HL-60 (cell line): ENCODE measurements at regions not wholly inside any gene's neighbourhood (a gene's known extent, or its start where the extent isn't known, plus 50 kb on each side); places are given as distances from the start of the nearest gene placed in this dataset.

ENCODE experiments used
- CTCF ChIP-seq: IDR thresholded peaks from one replicate; pipeline ENCODE4 v1.5.1; 2011; ENCODE audit warnings: low read length, control low read depth, inconsistent platforms; ENCODE audit not compliant: insufficient read depth
- GABPA ChIP-seq: IDR thresholded peaks from 2 replicates; pipeline ENCODE4 v1.6.1; 2012; ENCODE audit warnings: low read depth
- POLR2AphosphoS5 ChIP-seq: IDR thresholded peaks from 2 replicates; pipeline ENCODE4 v1.6.1; 2012; ENCODE audit warnings: low read depth
- REST ChIP-seq: IDR thresholded peaks from 2 replicates; pipeline ENCODE4 v1.6.1; 2012; ENCODE audit warnings: low read depth; ENCODE audit not compliant: insufficient replicate concordance

- TF ChIP-seq CTCF, result no peak
- TF ChIP-seq REST, result no peak
- TF ChIP-seq POLR2AphosphoS5, result no peak
- no peak for TF ChIP-seq GABPA
Measured at GRCh38 chrX:38857736-38858523, 56.7 kb downstream of the MID1IP1 start.
